ENCODE measurements at regions not wholly inside any gene's neighbourhood (a gene's known extent, or its start where the extent isn't known, plus 50 kb on each side); places are given as distances from the start of the nearest gene placed in this dataset.
A peak's percentile ranks its signal among the peaks of the same experiment; 100 is the strongest.
"Not testable (repeated sequence)": the region's sequence is repeated elsewhere in the genome, so short reads cannot be mapped to it uniquely, and the experiment has no call there.

DNA sequence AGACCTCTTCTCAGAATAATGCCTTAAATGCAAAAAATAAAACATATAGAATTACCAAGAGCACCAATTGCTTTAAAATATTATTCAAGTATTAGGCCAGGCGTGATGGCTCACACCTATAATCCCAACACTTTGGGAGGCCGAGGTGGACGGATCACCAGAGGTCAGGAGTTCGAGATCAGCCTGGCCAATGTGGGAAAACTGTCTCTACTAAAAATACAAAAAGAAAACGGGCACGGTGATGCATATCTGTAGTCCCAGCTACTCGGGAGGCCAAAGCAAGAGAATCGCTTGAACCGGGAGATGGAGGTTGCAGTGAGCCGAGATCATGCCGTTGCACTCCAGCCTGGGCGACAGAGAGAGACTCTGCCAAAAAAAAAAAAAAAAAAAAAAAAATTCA lies 55.4 kb upstream of the RAB6C start:
- H3K36me3 Mint-ChIP-seq, H3K4me3 Mint-ChIP-seq, H3K9me3 Mint-ChIP-seq, H3K27ac Mint-ChIP-seq, ATAC-seq: not testable (repeated sequence)
- Mint-ChIP-seq H3K4me1 (peaks cover 15% of the 10 kb centered on the region), H3K27me3 (peaks cover 40% of the 10 kb centered on the region)

DNA sequence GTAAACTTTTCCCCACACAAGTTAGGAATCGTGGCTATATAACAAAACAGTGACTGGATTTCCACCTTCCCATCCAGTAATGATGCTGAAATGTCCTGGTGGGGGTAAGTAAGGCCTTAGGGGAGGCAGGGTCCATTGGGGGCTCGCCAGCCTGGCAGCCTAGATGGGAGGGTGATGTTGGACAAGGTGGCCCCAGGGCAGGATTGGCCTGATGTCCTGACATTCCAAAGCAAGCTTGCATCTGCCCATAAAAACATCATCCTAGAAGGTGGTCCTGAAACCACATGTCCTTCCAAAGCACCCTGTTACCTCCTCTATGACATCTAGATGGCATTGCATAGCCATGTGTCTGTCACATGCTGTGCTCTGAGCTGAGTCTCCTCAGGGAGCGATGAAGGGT lies 54.1 kb upstream of the RAB6C start:
- no peak for ATAC-seq
- Mint-ChIP-seq H3K27me3 (peaks cover 31% of the 10 kb centered on the region), H3K4me3 (no peak overlapping the region), H3K4me1 (peaks cover 15% of the 10 kb centered on the region), H3K27ac (no peak overlapping the region), H3K9me3 (no peaks in the 10 kb centered on the region), H3K36me3 (no peaks in the 10 kb centered on the region)

DNA sequence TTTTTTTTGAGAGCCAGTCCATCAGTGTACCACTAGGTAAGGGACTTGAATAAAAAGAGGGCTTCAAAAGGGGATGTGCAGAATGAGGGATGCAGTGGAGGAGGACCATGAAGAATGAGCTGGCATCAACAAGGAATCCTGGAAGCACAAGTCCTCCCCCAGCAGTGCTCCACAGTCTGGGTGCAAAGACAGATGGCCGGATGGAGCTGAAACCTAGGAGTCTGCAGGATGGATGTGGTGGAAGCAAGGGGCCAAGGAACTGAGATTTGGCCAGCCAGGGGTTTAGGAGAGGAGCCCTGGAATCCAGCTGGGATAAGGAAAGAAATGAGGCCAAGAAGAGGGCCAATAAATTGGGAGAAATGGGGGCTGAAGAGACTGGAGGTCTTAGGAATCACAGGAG lies 51.8 kb upstream of the RAB6C start:
- no peak overlapping the region for H3K4me3 Mint-ChIP-seq
- no peak for ATAC-seq
- no peaks in the 10 kb centered on the region for H3K36me3 Mint-ChIP-seq
- H3K4me1 Mint-ChIP-seq = peaks cover 13% of the 10 kb centered on the region
- H3K27me3 Mint-ChIP-seq = peaks cover 21% of the 10 kb centered on the region
- H3K27ac Mint-ChIP-seq = no peak overlapping the region
- H3K9me3 Mint-ChIP-seq = no peaks in the 10 kb centered on the region

DNA sequence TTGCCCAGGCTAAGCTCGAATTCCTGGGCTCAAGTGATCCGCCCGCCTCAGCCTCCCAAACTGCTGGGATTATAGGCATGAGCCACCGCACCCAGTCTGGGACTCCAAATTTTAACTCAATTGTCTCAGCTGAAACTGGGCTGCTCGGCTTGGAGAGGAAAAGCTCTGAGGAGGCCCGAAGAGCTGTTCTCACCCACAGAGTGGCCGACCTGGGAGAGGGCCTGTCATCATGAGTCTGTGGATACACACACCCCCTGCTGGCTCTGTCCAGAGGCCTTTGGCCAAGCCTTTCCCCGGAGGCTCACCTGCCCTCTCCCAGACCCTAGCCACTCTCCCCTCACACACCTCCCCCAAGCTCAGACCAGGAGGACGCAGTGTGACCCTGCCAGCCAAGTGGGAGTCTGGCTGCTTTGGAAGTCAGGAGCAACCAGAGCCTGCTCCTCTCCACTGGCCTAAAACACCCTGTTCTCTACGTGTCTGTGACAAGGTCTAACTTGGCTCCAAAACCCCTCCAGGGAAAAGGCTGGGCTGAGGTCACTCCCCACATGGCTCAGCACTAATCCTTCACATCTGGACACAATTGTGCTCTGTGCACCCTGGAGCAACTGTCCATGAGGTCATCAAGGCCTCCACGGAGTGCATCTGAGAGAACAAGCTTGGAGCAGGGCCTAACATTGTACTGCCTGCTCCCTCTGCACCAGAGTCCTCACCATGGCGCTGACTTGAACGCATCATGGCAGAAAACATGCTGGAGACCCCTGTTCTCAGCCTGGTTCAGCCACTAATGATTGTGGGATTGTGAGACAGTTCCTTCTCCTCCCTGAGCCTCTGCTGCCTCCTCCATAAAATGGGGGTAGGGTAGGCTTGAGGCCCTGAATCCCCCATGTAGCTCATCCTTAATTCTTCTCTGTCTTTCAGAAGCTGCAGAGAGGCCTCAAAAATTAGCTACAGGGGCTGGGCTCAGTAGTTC lies 49.9 kb upstream of the RAB6C start:
- no peak overlapping the region for H3K27ac Mint-ChIP-seq
- H3K36me3 Mint-ChIP-seq = no peaks in the 10 kb centered on the region
- no peaks in the 10 kb centered on the region for H3K9me3 Mint-ChIP-seq
- no peaks in the 10 kb centered on the region for H3K4me1 Mint-ChIP-seq
- peak; percentile 42 for ATAC-seq
- H3K4me3 Mint-ChIP-seq = no peak overlapping the region
- H3K27me3 Mint-ChIP-seq = peaks cover 24% of the 10 kb centered on the region

All from stimulated activated memory B cell treated with anti-CD40 and anti-IgM and Interleukin-4, amounts not matched to agents 10 μg/mL and 1 μg/mL and 100 μg/mL, for 72 hours (primary cell).